PC-3 (cell line): ENCODE measurements at regions not wholly inside any gene's neighbourhood (a gene's known extent, or its start where the extent isn't known, plus 50 kb on each side); places are given as distances from the start of the nearest gene placed in this dataset.

Experiments used
- EZH2 ChIP-seq: fragments of 300-600 bp; sonication (generic); IDR thresholded peaks from one replicate; pipeline ENCODE4 v1.6.1; 2017; ENCODE audit warnings: antibody characterized with exemption, mild to moderate bottlenecking, low read length; ENCODE audit not compliant: unreplicated experiment
- TF ChIP-seq, protein P1 (sequence below): fragments of 300-600 bp; sonication (generic); conservative IDR thresholded peaks from 2 replicates; pipeline ENCODE4 v1.5.1; 2017; ENCODE audit warnings: antibody characterized with exemption, low read depth, mild to moderate bottlenecking, low read length

DNA sequence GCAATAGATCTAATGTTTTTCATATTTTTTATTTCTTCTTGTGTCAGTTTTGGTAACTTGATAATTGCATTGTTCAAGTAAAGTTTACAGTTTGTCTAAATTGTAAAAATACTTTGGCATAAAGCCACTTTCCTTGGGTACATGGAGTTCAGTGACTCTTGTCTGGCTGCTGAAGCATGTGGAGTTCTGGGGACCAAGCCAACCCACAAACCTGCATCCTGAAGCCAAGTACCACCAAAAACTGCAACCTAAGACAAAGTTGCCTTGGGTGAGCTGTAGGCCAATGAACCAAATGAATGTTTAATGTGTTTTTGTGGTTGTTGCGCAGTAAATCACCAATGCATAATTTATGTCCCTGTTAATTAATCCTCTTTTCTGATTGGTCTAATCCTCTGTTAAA, 872.6 kb downstream of the BCL11A start:
- TF ChIP-seq, protein P1, sequence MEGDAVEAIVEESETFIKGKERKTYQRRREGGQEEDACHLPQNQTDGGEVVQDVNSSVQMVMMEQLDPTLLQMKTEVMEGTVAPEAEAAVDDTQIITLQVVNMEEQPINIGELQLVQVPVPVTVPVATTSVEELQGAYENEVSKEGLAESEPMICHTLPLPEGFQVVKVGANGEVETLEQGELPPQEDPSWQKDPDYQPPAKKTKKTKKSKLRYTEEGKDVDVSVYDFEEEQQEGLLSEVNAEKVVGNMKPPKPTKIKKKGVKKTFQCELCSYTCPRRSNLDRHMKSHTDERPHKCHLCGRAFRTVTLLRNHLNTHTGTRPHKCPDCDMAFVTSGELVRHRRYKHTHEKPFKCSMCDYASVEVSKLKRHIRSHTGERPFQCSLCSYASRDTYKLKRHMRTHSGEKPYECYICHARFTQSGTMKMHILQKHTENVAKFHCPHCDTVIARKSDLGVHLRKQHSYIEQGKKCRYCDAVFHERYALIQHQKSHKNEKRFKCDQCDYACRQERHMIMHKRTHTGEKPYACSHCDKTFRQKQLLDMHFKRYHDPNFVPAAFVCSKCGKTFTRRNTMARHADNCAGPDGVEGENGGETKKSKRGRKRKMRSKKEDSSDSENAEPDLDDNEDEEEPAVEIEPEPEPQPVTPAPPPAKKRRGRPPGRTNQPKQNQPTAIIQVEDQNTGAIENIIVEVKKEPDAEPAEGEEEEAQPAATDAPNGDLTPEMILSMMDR: no peak
- no peak for TF ChIP-seq EZH2
